OCI-LY3 (cell line): ENCODE measurements at regions not wholly inside any gene's neighbourhood (a gene's known extent, or its start where the extent isn't known, plus 50 kb on each side); places are given as distances from the start of the nearest gene placed in this dataset.

Experiments used
- H2AFZ ChIP-seq: fragments of 200-600, 300-600 bp; shearing (Covaris generic); 2 replicates; pipeline ENCODE4 v1.6.0; 2014; ENCODE audit warnings: antibody characterized with exemption, low read depth, low read length
- H3K27ac ChIP-seq: fragments of 200-600, 300-600 bp; sonication (generic); 2 replicates; pipeline ENCODE4 v1.5.1; 2014; ENCODE audit warnings: mild to moderate bottlenecking, low read length, moderate library complexity, mixed read lengths
- H3K27me3 ChIP-seq: fragments of 200-600, 300-600 bp; sonication (generic); 2 replicates; pipeline ENCODE4 v1.6.1; 2014; ENCODE audit warnings: low read depth, low read length, mixed read lengths
- H3K36me3 ChIP-seq: fragments of 200-600, 300-600 bp; sonication (generic); replicated peaks from 2 replicates; pipeline ENCODE3; 2014; ENCODE audit warnings: low read depth, low read length, mixed read lengths
- H3K4me1 ChIP-seq: fragments of 300-600, 200-600 bp; sonication (generic); 2 replicates; pipeline ENCODE4 v1.6.1; 2014; ENCODE audit warnings: low read length, mixed read lengths
- H3K4me2 ChIP-seq: fragments of 200-600, 300-600 bp; sonication (generic); 2 replicates; pipeline ENCODE4 v1.6.1; 2014; ENCODE audit warnings: low read length, mixed read lengths
- H3K4me3 ChIP-seq: fragments of 300-600, 200-600 bp; sonication (generic); 2 replicates; pipeline ENCODE4 v1.5.1; 2014; ENCODE audit warnings: antibody characterized with exemption, mild to moderate bottlenecking, low read length, moderate library complexity
- H3K79me2 ChIP-seq: fragments of 300-600, 200-600 bp; shearing (Covaris generic); 2 replicates; pipeline ENCODE4 v1.6.1; 2014; ENCODE audit warnings: mild to moderate bottlenecking, low read length, mixed read lengths
- H3K9ac ChIP-seq: fragments of 300-600, 200-600 bp; shearing (Covaris generic); 2 replicates; pipeline ENCODE4 v1.6.0; 2014; ENCODE audit warnings: mild to moderate bottlenecking, low read length, moderate library complexity
- H3K9me3 ChIP-seq: fragments of 200-600, 300-600 bp; shearing (Covaris generic); 2 replicates; pipeline ENCODE4 v1.6.1; 2014; ENCODE audit warnings: low read length, mixed read lengths; ENCODE audit not compliant: insufficient read depth
- H4K20me1 ChIP-seq: fragments of 200-600, 300-600 bp; sonication (generic); 2 replicates; pipeline ENCODE4 v1.6.1; 2016; ENCODE audit warnings: low read length, mixed read lengths; ENCODE audit not compliant: insufficient read depth
- CTCF ChIP-seq: fragments of 200-600, 300-600 bp; sonication (generic); IDR thresholded peaks from 2 replicates; pipeline ENCODE4 v1.5.1; 2014; ENCODE audit warnings: antibody characterized with exemption, low read length, low read depth
- EZH2phosphoT487 ChIP-seq: fragments of 200-600 bp; shearing (Covaris generic); IDR thresholded peaks from 2 replicates; pipeline ENCODE4 v1.6.1; 2018; ENCODE audit warnings: antibody characterized with exemption, mixed run types, low read depth

- Histone ChIP-seq H3K27me3 (no peaks in the 10 kb centered on the region), H3K4me1 (no peaks in the 10 kb centered on the region), H3K9ac (no peak overlapping the region), H2AFZ (no peak overlapping the region), H3K4me2 (no peak overlapping the region), H3K4me3 (no peak overlapping the region), H3K36me3 (no peaks in the 10 kb centered on the region), H3K9me3 (no peaks in the 10 kb centered on the region), H4K20me1 (no peaks in the 10 kb centered on the region), H3K79me2 (no peaks in the 10 kb centered on the region), H3K27ac (no peak overlapping the region)
- TF ChIP-seq CTCF (no peak), EZH2phosphoT487 (no peak)
Observed at GRCh38 chr16:64013856-64014255, 1108.0 kb downstream of the CDH11 start.

- no peak overlapping the region for H3K9ac ChIP-seq
- no peaks in the 10 kb centered on the region for H3K4me1 ChIP-seq
- TF ChIP-seq CTCF, result no peak
- TF ChIP-seq EZH2phosphoT487, result no peak
- no peaks in the 10 kb centered on the region for H3K36me3 ChIP-seq
- no peak overlapping the region for H3K27ac ChIP-seq
- H3K4me3 ChIP-seq, result no peak overlapping the region
- no peaks in the 10 kb centered on the region for H3K79me2 ChIP-seq
- H4K20me1 ChIP-seq, result no peaks in the 10 kb centered on the region
- no peaks in the 10 kb centered on the region for H3K27me3 ChIP-seq
- no peak overlapping the region for H2AFZ ChIP-seq
- no peaks in the 10 kb centered on the region for H3K9me3 ChIP-seq
- H3K4me2 ChIP-seq, result no peak overlapping the region
Observed at GRCh38 chr16:64012166-64012565, 1109.7 kb downstream of the CDH11 start.

GRCh38 chr16:64011650-64012049 is 1110.2 kb downstream of the CDH11 start:
- no peak for TF ChIP-seq EZH2phosphoT487
- no peak for TF ChIP-seq CTCF
- Histone ChIP-seq H4K20me1 (no peaks in the 10 kb centered on the region), H3K79me2 (no peaks in the 10 kb centered on the region), H3K9me3 (no peaks in the 10 kb centered on the region), H3K4me3 (no peak overlapping the region), H3K4me1 (no peaks in the 10 kb centered on the region), H3K4me2 (no peak overlapping the region), H2AFZ (no peak overlapping the region), H3K36me3 (no peaks in the 10 kb centered on the region), H3K9ac (no peak overlapping the region), H3K27ac (no peak overlapping the region), H3K27me3 (no peaks in the 10 kb centered on the region)

GRCh38 chr16:64008131-64008530 is 1113.7 kb downstream of the CDH11 start:
- Histone ChIP-seq H4K20me1 (no peaks in the 10 kb centered on the region), H3K4me3 (no peak overlapping the region), H3K79me2 (no peaks in the 10 kb centered on the region), H3K36me3 (no peaks in the 10 kb centered on the region), H3K9me3 (no peaks in the 10 kb centered on the region), H3K4me2 (no peak overlapping the region), H2AFZ (no peak overlapping the region), H3K27me3 (no peaks in the 10 kb centered on the region), H3K4me1 (no peaks in the 10 kb centered on the region), H3K9ac (no peak overlapping the region), H3K27ac (no peak overlapping the region)
- TF ChIP-seq EZH2phosphoT487, result no peak
- TF ChIP-seq CTCF, result no peak
